OCI-LY3 (cell line): ENCODE measurements at regions not wholly inside any gene's neighbourhood (a gene's known extent, or its start where the extent isn't known, plus 50 kb on each side); places are given as distances from the start of the nearest gene placed in this dataset.

ENCODE experiments used
- CTCF ChIP-seq: fragments of 200-600, 300-600 bp; sonication (generic); IDR thresholded peaks from 2 replicates; pipeline ENCODE4 v1.5.1; 2014; ENCODE audit warnings: antibody characterized with exemption, low read length, low read depth
- EZH2phosphoT487 ChIP-seq: fragments of 200-600 bp; shearing (Covaris generic); IDR thresholded peaks from 2 replicates; pipeline ENCODE4 v1.6.1; 2018; ENCODE audit warnings: antibody characterized with exemption, mixed run types, low read depth

GRCh38 chr2:38129987-38130386, 54.0 kb upstream of the CYP1B1 start:
- TF ChIP-seq CTCF = no peak
- no peak for TF ChIP-seq EZH2phosphoT487
